ENCODE measurements at regions not wholly inside any gene's neighbourhood (a gene's known extent, or its start where the extent isn't known, plus 50 kb on each side); places are given as distances from the start of the nearest gene placed in this dataset.
A peak's percentile ranks its signal among the peaks of the same experiment; 100 is the strongest.

DNA sequence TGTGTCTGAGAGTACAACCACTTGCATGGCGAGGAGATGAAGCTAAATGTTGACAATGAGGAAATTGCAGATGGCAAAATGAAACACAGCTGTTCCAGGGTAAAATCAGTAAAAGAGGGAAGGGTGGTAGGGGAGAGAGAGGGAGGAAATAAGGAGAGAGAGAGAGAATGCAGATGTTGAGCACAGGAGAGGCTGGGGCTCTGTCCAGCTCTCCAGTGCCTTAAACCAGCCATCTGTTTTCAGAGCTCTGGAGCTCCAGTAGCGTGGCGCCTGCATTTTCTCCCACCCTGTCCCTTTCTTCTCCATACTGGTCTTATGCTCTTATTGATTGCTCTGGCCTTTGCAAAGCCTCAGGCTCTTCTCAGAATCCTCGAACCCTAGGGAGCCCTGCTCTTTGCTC lies 52.7 kb upstream of the BOD1L2 start:
- CTCF ChIA-PET, result no interaction called here
- Histone ChIP-seq H3K36me3 (ENCODE audit: control insufficient read depth, insufficient read depth, low read length) (no peaks in the 10 kb centered on the region), H3K27ac (ENCODE audit: low read length) (no peak overlapping the region), H3K27me3 (ENCODE audit: control insufficient read depth, insufficient read depth, low read length) (no peaks in the 10 kb centered on the region), H3K9me3 (ENCODE audit: control insufficient read depth, insufficient read depth, low read depth, low read length) (no peaks in the 10 kb centered on the region), H3K4me1 (ENCODE audit: control insufficient read depth, insufficient read depth, low read length) (no peaks in the 10 kb centered on the region), H3K4me3 (ENCODE audit: low read depth in 2 of 2, low read length in 2 of 2) (no peak overlapping the region)
- ATAC-seq (no peak), DNase-seq (ENCODE audit: low read depth, low spot score) (no peak)
- POLR2A ChIA-PET, result no interaction called here
- TF ChIP-seq, protein P1, sequence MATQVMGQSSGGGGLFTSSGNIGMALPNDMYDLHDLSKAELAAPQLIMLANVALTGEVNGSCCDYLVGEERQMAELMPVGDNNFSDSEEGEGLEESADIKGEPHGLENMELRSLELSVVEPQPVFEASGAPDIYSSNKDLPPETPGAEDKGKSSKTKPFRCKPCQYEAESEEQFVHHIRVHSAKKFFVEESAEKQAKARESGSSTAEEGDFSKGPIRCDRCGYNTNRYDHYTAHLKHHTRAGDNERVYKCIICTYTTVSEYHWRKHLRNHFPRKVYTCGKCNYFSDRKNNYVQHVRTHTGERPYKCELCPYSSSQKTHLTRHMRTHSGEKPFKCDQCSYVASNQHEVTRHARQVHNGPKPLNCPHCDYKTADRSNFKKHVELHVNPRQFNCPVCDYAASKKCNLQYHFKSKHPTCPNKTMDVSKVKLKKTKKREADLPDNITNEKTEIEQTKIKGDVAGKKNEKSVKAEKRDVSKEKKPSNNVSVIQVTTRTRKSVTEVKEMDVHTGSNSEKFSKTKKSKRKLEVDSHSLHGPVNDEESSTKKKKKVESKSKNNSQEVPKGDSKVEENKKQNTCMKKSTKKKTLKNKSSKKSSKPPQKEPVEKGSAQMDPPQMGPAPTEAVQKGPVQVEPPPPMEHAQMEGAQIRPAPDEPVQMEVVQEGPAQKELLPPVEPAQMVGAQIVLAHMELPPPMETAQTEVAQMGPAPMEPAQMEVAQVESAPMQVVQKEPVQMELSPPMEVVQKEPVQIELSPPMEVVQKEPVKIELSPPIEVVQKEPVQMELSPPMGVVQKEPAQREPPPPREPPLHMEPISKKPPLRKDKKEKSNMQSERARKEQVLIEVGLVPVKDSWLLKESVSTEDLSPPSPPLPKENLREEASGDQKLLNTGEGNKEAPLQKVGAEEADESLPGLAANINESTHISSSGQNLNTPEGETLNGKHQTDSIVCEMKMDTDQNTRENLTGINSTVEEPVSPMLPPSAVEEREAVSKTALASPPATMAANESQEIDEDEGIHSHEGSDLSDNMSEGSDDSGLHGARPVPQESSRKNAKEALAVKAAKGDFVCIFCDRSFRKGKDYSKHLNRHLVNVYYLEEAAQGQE (IDR thresholded peaks at IDR 0.05; ENCODE audit: insufficient read depth in 1 of 2, low read depth in 2 of 2, low read length in 1 of 2), result 0 out of 4 replicates have a peak, but pooled peaks of 1 of the 2 experiments have one; percentile 19
- TF ChIP-seq SIN3A (IDR thresholded peaks at IDR 0.05; ENCODE audit: borderline replicate concordance, insufficient read depth, low read depth, low read length) (no peak), POLR2AphosphoS5 (IDR thresholded peaks at IDR 0.05; ENCODE audit: low read depth, low read length) (no peak), TCF7L2 (IDR thresholded peaks at IDR 0.05; ENCODE audit: low read depth, low read length) (no peak)
- TF ChIP-seq, protein P2, sequence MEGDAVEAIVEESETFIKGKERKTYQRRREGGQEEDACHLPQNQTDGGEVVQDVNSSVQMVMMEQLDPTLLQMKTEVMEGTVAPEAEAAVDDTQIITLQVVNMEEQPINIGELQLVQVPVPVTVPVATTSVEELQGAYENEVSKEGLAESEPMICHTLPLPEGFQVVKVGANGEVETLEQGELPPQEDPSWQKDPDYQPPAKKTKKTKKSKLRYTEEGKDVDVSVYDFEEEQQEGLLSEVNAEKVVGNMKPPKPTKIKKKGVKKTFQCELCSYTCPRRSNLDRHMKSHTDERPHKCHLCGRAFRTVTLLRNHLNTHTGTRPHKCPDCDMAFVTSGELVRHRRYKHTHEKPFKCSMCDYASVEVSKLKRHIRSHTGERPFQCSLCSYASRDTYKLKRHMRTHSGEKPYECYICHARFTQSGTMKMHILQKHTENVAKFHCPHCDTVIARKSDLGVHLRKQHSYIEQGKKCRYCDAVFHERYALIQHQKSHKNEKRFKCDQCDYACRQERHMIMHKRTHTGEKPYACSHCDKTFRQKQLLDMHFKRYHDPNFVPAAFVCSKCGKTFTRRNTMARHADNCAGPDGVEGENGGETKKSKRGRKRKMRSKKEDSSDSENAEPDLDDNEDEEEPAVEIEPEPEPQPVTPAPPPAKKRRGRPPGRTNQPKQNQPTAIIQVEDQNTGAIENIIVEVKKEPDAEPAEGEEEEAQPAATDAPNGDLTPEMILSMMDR (IDR thresholded peaks at IDR 0.05), result no peak
- in situ Hi-C loops (cut with HindIII; ENCODE audit: low pct_unique_long_range_greater_than_20kb, low sequenced_read_pairs), result no loop called here
- BruUV-seq (replicated peaks), result no TSS peak
- intact Hi-C loops (cut with micrococcal nuclease; ENCODE audit: unreplicated experiment), result no loop called here

DNA sequence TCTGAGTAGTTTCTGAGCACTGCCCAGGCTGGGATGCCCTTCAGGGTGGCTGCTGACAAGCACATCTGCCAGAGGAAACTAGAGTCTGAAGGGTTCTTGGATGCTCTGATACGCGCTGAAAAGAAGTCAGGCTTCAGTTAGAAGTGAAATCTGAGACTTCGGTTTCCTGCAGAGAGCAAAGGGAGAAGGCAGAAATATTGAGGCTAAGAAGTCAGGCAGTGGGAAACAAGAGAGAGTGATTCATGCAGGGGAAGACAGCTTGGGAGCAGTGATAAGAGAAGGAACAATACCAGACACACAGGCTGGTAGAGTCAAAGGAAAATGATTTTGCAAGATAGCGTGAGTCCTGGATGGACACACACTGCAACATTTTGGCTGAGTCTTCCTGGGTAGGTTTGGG lies 51.0 kb upstream of the BOD1L2 start:
- no peaks in the 10 kb centered on the region for H3K27me3 ChIP-seq (ENCODE audit: control insufficient read depth, insufficient read depth, low read length)
- ChIA-PET CTCF (no interaction called here), POLR2A (no interaction called here)
- no peak for ATAC-seq
- in situ Hi-C loops (cut with HindIII; ENCODE audit: low pct_unique_long_range_greater_than_20kb, low sequenced_read_pairs), result no loop called here
- no peak for DNase-seq (ENCODE audit: low read depth, low spot score)
- no peaks in the 10 kb centered on the region for H3K4me1 ChIP-seq (ENCODE audit: control insufficient read depth, insufficient read depth, low read length)
- intact Hi-C loops (cut with micrococcal nuclease; ENCODE audit: unreplicated experiment), result no loop called here
- TF ChIP-seq, protein P1 (IDR thresholded peaks at IDR 0.05; ENCODE audit: insufficient read depth in 1 of 2, low read depth in 2 of 2, low read length in 1 of 2), result no peak
- TF ChIP-seq TCF7L2 (IDR thresholded peaks at IDR 0.05; ENCODE audit: low read depth, low read length) (no peak), SIN3A (IDR thresholded peaks at IDR 0.05; ENCODE audit: borderline replicate concordance, insufficient read depth, low read depth, low read length) (no peak), POLR2AphosphoS5 (IDR thresholded peaks at IDR 0.05; ENCODE audit: low read depth, low read length) (no peak)
- TF ChIP-seq, protein P2 (IDR thresholded peaks at IDR 0.05), result no peak
- no peak overlapping the region for H3K27ac ChIP-seq (ENCODE audit: low read length)
- H3K4me3 ChIP-seq (ENCODE audit: low read depth in 2 of 2, low read length in 2 of 2), result no peak overlapping the region
- H3K36me3 ChIP-seq (ENCODE audit: control insufficient read depth, insufficient read depth, low read length), result no peaks in the 10 kb centered on the region
- H3K9me3 ChIP-seq (ENCODE audit: control insufficient read depth, insufficient read depth, low read depth, low read length), result no peaks in the 10 kb centered on the region
- no TSS peak for BruUV-seq (replicated peaks)

Measured in Panc1 (cell line).